PC-3 (cell line): ENCODE measurements at regions not wholly inside any gene's neighbourhood (a gene's known extent, or its start where the extent isn't known, plus 50 kb on each side); places are given as distances from the start of the nearest gene placed in this dataset.

Source experiments
- EZH2 ChIP-seq: fragments of 300-600 bp; sonication (generic); IDR thresholded peaks from one replicate; pipeline ENCODE4 v1.6.1; 2017; ENCODE audit warnings: antibody characterized with exemption, mild to moderate bottlenecking, low read length; ENCODE audit not compliant: unreplicated experiment
- TF ChIP-seq, protein P1 (sequence below): fragments of 300-600 bp; sonication (generic); conservative IDR thresholded peaks from 2 replicates; pipeline ENCODE4 v1.5.1; 2017; ENCODE audit warnings: antibody characterized with exemption, low read depth, mild to moderate bottlenecking, low read length

DNA sequence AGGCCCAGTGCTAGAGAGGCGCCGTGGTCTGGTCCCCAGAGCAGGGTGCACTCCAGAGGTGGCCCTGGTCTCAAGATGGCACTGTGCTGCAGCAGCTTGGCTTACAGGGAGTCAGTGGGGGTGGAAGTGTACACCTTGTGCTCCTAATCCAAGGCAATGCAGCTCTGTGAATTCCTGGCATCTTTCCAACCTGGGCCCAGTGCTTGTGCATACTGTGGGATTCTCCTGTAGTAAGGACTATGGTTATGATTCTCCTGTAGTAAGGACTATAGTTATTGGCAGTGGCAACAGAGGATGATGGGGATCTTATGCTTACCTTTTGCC is 616.7 kb upstream of the REG3G start:
- TF ChIP-seq EZH2 = no peak
- TF ChIP-seq, protein P1, sequence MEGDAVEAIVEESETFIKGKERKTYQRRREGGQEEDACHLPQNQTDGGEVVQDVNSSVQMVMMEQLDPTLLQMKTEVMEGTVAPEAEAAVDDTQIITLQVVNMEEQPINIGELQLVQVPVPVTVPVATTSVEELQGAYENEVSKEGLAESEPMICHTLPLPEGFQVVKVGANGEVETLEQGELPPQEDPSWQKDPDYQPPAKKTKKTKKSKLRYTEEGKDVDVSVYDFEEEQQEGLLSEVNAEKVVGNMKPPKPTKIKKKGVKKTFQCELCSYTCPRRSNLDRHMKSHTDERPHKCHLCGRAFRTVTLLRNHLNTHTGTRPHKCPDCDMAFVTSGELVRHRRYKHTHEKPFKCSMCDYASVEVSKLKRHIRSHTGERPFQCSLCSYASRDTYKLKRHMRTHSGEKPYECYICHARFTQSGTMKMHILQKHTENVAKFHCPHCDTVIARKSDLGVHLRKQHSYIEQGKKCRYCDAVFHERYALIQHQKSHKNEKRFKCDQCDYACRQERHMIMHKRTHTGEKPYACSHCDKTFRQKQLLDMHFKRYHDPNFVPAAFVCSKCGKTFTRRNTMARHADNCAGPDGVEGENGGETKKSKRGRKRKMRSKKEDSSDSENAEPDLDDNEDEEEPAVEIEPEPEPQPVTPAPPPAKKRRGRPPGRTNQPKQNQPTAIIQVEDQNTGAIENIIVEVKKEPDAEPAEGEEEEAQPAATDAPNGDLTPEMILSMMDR = no peak
